ENCODE measurements at regions not wholly inside any gene's neighbourhood (a gene's known extent, or its start where the extent isn't known, plus 50 kb on each side); places are given as distances from the start of the nearest gene placed in this dataset.
"Not testable (repeated sequence)": the region's sequence is repeated elsewhere in the genome, so short reads cannot be mapped to it uniquely, and the experiment has no call there.

DNA sequence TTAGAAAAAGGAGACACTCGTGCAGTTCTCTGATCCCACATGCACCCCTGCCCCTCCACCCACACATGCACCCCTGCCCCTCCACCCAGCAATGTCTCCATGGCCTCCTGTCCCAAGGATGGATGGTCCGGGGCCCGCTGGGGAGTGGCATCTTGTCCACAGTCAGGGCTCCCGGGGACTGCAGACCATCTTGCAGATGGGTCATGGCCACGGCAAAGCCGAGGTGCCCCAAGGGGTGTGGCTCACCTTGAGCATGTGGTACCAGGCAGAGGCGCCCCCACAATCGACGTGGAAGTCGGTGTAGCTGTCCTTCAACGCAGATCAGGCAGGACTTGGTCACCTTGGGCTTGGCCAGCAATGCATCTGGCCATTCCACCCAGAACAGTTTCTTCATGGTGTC is 216.7 kb downstream of the TUBA3C start:
- peaks cover 95% of the 10 kb centered on the region for H3K9me3 Mint-ChIP-seq
- no peaks in the 10 kb centered on the region for H3K36me3 Mint-ChIP-seq (ENCODE audit: low read depth)
- H3K4me3 ChIP-seq (ENCODE audit: low read length) = no peak overlapping the region
- H3K27me3 ChIP-seq (ENCODE audit: control insufficient read depth, insufficient read depth, low read length, poor library complexity, severe bottlenecking) = no peaks in the 10 kb centered on the region
- TF ChIP-seq CTCF (conservative IDR thresholded peaks at IDR 0.05) = no peak
- no peak for DNase-seq
- H3K27me3 Mint-ChIP-seq (ENCODE audit: insufficient read depth) = no peaks in the 10 kb centered on the region
- no peak overlapping the region for H3K9ac ChIP-seq (ENCODE audit: extremely low read depth, low read length, poor library complexity, severe bottlenecking)
- H3K4me1 ChIP-seq (ENCODE audit: control insufficient read depth, insufficient read depth, low read length) = no peaks in the 10 kb centered on the region
- no peak overlapping the region for H3K4me3 Mint-ChIP-seq
- H3K36me3 ChIP-seq (ENCODE audit: control insufficient read depth, insufficient read depth, low read length) = no peaks in the 10 kb centered on the region
- no peaks in the 10 kb centered on the region for H3K4me1 Mint-ChIP-seq
- peaks cover 57% of the 10 kb centered on the region for H3K9me3 ChIP-seq (ENCODE audit: control insufficient read depth, low read length)
- H3K27ac Mint-ChIP-seq = no peak overlapping the region
- 65 to 69% methylated on average over 7 to 11 of the region's 11 CpGs for WGBS, 2 experiments (ENCODE audit: insufficient coverage in 1 of 2, insufficient read length in 1 of 2)
- H3K27ac ChIP-seq (ENCODE audit: low read depth, low read length) = no peak overlapping the region

DNA sequence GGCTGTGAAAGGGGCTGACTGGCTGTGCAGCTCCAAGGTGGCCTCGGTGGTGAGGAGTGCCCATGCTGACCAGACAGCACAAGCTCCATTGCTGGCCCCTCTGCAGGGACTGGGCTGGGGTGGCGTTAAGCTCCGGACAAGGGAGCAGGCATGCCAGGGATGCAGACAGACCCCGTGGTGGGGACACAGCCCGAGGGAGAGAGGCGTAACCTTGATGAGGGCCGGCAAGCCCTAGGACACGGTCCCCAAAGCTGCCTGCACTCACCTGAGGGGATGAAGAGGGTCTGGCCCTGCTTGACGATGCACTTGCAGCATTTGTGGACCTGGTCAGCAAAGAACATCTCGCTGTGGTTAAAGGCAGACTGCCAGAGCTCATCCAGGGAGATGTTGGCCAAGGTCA is 217.9 kb downstream of the TUBA3C start:
- H3K27ac Mint-ChIP-seq; H3K36me3 ChIP-seq (ENCODE audit: control insufficient read depth, insufficient read depth, low read length); H3K27me3 ChIP-seq (ENCODE audit: control insufficient read depth, insufficient read depth, low read length, poor library complexity, severe bottlenecking); H3K27ac ChIP-seq (ENCODE audit: low read depth, low read length); H3K4me1 ChIP-seq (ENCODE audit: control insufficient read depth, insufficient read depth, low read length); H3K36me3 Mint-ChIP-seq (ENCODE audit: low read depth); H3K4me1 Mint-ChIP-seq; DNase-seq; H3K4me3 ChIP-seq (ENCODE audit: low read length); H3K9ac ChIP-seq (ENCODE audit: extremely low read depth, low read length, poor library complexity, severe bottlenecking); H3K27me3 Mint-ChIP-seq (ENCODE audit: insufficient read depth); H3K4me3 Mint-ChIP-seq: not testable (repeated sequence)
- whole genome bisulfite sequencing, 2 experiments (ENCODE audit: insufficient coverage in 1 of 2, insufficient read length in 1 of 2) = 60 to 68% methylated on average over 3 to 10 of the region's 10 CpGs
- peaks cover 46% of the 10 kb centered on the region for H3K9me3 ChIP-seq (ENCODE audit: control insufficient read depth, low read length)
- peaks cover 95% of the 10 kb centered on the region for H3K9me3 Mint-ChIP-seq

DNA sequence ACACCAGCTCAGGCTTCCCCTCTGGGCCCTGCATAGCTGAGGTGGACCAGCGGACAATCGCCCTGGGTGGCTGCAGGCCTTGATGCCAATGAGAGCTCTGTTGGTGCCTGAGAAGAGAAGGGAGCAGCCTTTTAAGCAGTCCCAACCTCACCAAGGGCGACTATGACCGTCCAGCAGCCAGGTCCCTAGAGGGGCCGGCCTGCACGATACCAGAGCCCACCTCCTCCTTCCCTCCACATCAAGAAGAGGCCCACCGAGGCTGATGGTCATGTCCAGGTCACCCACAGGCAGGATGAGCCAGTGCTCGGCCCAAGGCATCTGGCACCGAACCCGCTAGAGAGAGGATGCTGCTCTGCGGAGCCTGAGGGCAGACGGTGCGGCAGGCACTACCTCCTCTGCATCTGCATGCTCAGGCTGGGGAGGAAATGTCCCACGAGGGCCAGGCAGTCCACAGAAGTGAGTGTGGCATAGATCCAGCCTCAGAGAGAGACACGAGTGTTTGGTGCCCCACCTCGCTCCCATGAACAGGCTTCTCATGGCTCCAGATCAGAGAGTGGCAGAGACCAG is 219.4 kb downstream of the TUBA3C start:
- no peaks in the 10 kb centered on the region for H3K27me3 ChIP-seq (ENCODE audit: control insufficient read depth, insufficient read depth, low read length, poor library complexity, severe bottlenecking)
- H3K4me3 ChIP-seq (ENCODE audit: low read length) = no peak overlapping the region
- Mint-ChIP-seq H3K4me1 (no peaks in the 10 kb centered on the region), H3K36me3 (ENCODE audit: low read depth) (no peaks in the 10 kb centered on the region), H3K4me3 (no peak overlapping the region), H3K27me3 (ENCODE audit: insufficient read depth) (no peaks in the 10 kb centered on the region), H3K27ac (no peak overlapping the region), H3K9me3 (peaks cover 96% of the 10 kb centered on the region)
- TF ChIP-seq CTCF (conservative IDR thresholded peaks at IDR 0.05) = no peak
- no peaks in the 10 kb centered on the region for H3K36me3 ChIP-seq (ENCODE audit: control insufficient read depth, insufficient read depth, low read length)
- H3K27ac ChIP-seq (ENCODE audit: low read depth, low read length) = no peak overlapping the region
- H3K9ac ChIP-seq (ENCODE audit: extremely low read depth, low read length, poor library complexity, severe bottlenecking) = no peak overlapping the region
- no peak for DNase-seq
- H3K4me1 ChIP-seq (ENCODE audit: control insufficient read depth, insufficient read depth, low read length) = no peaks in the 10 kb centered on the region
- H3K9me3 ChIP-seq (ENCODE audit: control insufficient read depth, low read length) = peaks cover 46% of the 10 kb centered on the region
- WGBS, 2 experiments (ENCODE audit: insufficient coverage in 1 of 2, insufficient read length in 1 of 2) = 77 to 84% methylated on average over 5 to 16 of the region's 16 CpGs
